ENCODE measurements at regions not wholly inside any gene's neighbourhood (a gene's known extent, or its start where the extent isn't known, plus 50 kb on each side); places are given as distances from the start of the nearest gene placed in this dataset.

DNA sequence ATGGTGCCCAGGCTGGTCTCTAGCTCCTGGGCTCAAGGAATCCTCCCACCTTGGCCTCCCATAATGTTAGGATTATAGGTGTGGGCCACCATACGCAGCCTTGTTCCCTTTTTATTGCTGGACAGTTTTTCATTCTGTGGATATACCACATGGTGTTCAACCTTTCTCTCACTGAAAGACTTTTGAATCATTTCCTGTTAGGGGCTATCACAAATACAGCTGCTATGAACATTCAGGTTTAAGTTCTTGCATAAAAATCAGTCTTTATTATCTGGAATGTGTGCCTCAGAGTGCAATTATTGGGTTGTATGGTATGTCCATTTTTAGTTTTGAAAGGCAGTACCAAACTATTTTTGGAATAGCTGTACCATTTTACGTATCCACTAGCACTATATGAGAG, 647.2 kb downstream of the LIG4 start:
- Histone ChIP-seq H3K36me3 (no peaks in the 10 kb centered on the region), H3K4me1 (no peaks in the 10 kb centered on the region), H3K9me3 (no peaks in the 10 kb centered on the region), H3K27ac (no peak overlapping the region), H3K27me3 (no peaks in the 10 kb centered on the region), H3K4me3 (no peak overlapping the region)
- no peak for TF ChIP-seq POLR2A (IDR thresholded peaks at IDR 0.05)
- no peak for TF ChIP-seq CTCF (IDR thresholded peaks at IDR 0.05)
- TF ChIP-seq POLR2AphosphoS5 (IDR thresholded peaks at IDR 0.05), result no peak
- no peak for TF ChIP-seq EP300 (IDR thresholded peaks at IDR 0.05)
- 89% methylated on average over 2 of the region's 2 CpGs for WGBS
- DNase-seq (ENCODE audit: low spot score in 2 of 2), result no peak

DNA sequence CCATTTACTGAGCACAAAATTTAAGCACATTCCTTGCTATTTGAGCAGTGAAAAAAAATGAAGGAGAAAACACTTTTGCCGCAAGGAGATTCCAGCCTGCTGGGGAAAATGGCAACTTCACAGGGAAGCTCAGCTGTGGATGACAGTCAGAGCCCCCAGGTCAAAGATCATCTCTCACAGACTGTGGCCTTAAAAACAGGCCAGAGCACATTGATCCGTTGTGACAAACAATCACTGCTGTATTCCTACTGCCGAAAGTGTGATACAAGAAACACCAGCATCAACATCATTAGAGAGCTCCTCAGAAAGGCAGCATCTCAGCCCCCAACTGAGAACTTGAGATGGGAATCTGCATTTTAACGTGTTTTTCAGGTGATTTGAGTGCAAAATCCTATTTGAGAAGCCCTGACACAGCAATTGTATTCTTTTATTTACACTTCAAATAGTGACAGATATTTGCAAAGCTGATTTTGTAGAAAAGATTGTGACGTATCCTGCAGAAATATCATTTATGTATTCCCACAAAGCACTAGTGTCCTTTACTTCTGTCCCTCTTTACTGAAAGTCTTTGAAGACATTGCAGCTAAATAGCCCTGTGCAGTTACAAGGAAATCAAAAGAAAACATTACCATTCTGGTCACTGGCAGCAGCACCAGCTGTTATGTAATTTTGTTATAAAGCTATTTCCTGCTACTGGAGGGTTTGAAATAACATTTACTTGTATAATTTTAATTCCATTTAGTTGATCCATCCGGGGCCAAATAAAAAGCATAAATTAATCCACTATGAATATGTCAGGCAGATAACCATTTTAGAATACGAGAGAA, 652.0 kb downstream of the LIG4 start:
- H3K36me3 ChIP-seq, result no peaks in the 10 kb centered on the region
- no peaks in the 10 kb centered on the region for H3K4me1 ChIP-seq
- WGBS, result 43% methylated on average over 7 of the region's 7 CpGs
- TF ChIP-seq CTCF (IDR thresholded peaks at IDR 0.05) (no peak), EP300 (IDR thresholded peaks at IDR 0.05) (no peak), POLR2A (IDR thresholded peaks at IDR 0.05) (no peak), POLR2AphosphoS5 (IDR thresholded peaks at IDR 0.05) (no peak)
- DNase-seq (ENCODE audit: low spot score in 2 of 2), result no peak
- H3K27ac ChIP-seq, result no peak overlapping the region
- H3K9me3 ChIP-seq, result no peaks in the 10 kb centered on the region
- H3K4me3 ChIP-seq, result no peak overlapping the region
- H3K27me3 ChIP-seq, result no peaks in the 10 kb centered on the region

- Histone ChIP-seq H3K4me3 (no peak overlapping the region), H3K27me3 (no peaks in the 10 kb centered on the region), H3K36me3 (no peaks in the 10 kb centered on the region), H3K27ac (no peak overlapping the region), H3K9me3 (no peaks in the 10 kb centered on the region), H3K4me1 (no peaks in the 10 kb centered on the region)
- DNase-seq (ENCODE audit: low spot score in 2 of 2), result no peak
- 52% methylated on average over 5 of the region's 5 CpGs for WGBS
- no peak for TF ChIP-seq POLR2A (IDR thresholded peaks at IDR 0.05)
- TF ChIP-seq CTCF (IDR thresholded peaks at IDR 0.05), result no peak
- no peak for TF ChIP-seq POLR2AphosphoS5 (IDR thresholded peaks at IDR 0.05)
- TF ChIP-seq EP300 (IDR thresholded peaks at IDR 0.05), result no peak
These were observed 653.1 kb downstream of the LIG4 start for GRCh38 chr13:107562203-107562602.

DNA sequence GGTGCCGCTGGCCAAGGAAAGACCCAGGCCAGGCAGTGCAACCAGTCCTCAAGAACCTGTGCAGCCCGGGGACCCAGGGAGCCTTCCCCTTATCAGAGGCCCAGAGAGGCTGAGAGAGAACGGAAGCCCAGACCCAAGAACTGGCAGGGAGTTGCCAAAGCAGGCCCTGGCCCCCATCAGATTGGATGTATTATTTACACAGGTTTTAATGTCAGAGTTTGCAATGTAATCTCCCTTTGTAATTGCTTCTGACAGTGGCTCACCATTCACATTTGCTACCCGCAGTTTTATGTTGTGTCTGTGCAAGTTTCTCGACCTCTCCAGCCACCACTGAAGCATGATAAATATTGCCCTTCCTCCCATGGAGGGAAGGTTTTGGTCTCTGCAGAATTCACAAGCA, 660.9 kb downstream of the LIG4 start:
- Histone ChIP-seq H3K4me3 (no peak overlapping the region), H3K9me3 (no peaks in the 10 kb centered on the region), H3K27ac (no peak overlapping the region), H3K27me3 (no peaks in the 10 kb centered on the region), H3K4me1 (no peaks in the 10 kb centered on the region), H3K36me3 (no peaks in the 10 kb centered on the region)
- DNase-seq (ENCODE audit: low spot score in 2 of 2), result no peak
- WGBS, result 65% methylated on average over 5 of the region's 5 CpGs
- no peak for TF ChIP-seq EP300 (IDR thresholded peaks at IDR 0.05)
- no peak for TF ChIP-seq POLR2AphosphoS5 (IDR thresholded peaks at IDR 0.05)
- no peak for TF ChIP-seq POLR2A (IDR thresholded peaks at IDR 0.05)
- TF ChIP-seq CTCF (IDR thresholded peaks at IDR 0.05), result no peak

- no peaks in the 10 kb centered on the region for H3K4me1 ChIP-seq
- H3K27ac ChIP-seq, result no peak overlapping the region
- no peak for DNase-seq (ENCODE audit: low spot score in 2 of 2)
- H3K9me3 ChIP-seq, result no peaks in the 10 kb centered on the region
- H3K36me3 ChIP-seq, result no peaks in the 10 kb centered on the region
- H3K4me3 ChIP-seq, result no peak overlapping the region
- TF ChIP-seq CTCF (IDR thresholded peaks at IDR 0.05), result no peak
- TF ChIP-seq POLR2AphosphoS5 (IDR thresholded peaks at IDR 0.05), result no peak
- no peak for TF ChIP-seq POLR2A (IDR thresholded peaks at IDR 0.05)
- TF ChIP-seq EP300 (IDR thresholded peaks at IDR 0.05), result no peak
- no peaks in the 10 kb centered on the region for H3K27me3 ChIP-seq
- 69% methylated on average over 3 of the region's 7 CpGs for WGBS
These were observed 661.5 kb downstream of the LIG4 start for GRCh38 chr13:107553838-107554237.
